Hepatocyte (in vitro differentiated cells): ENCODE measurements at regions not wholly inside any gene's neighbourhood (a gene's known extent, or its start where the extent isn't known, plus 50 kb on each side); places are given as distances from the start of the nearest gene placed in this dataset.

Source experiments
- CTCF ChIP-seq: fragments of 200-600 bp; sonication (generic); IDR thresholded peaks from 2 replicates; pipeline ENCODE4 v1.5.1; 2016; ENCODE audit warnings: antibody characterized with exemption, mild to moderate bottlenecking; ENCODE audit not compliant: poor library complexity
- EZH2 ChIP-seq: fragments of 200-600 bp; sonication (generic); IDR thresholded peaks from 2 replicates; pipeline ENCODE4 v1.6.1; 2016; ENCODE audit warnings: antibody characterized with exemption, mild to moderate bottlenecking, borderline replicate concordance
- EZH2phosphoT487 ChIP-seq: fragments of 200-600 bp; sonication (generic); IDR thresholded peaks from one replicate; pipeline ENCODE4 v1.6.1; 2018; ENCODE audit warnings: antibody characterized with exemption, mild to moderate bottlenecking, low read depth, moderate library complexity; ENCODE audit not compliant: unreplicated experiment, severe bottlenecking

GRCh38 chr20:48090784-48091183 lies 305.5 kb upstream of the SULF2 start:
- TF ChIP-seq CTCF = no peak
- TF ChIP-seq EZH2 = no peak
- TF ChIP-seq EZH2phosphoT487 = no peak
